HT-29 (cell line): ENCODE measurements at regions not wholly inside any gene's neighbourhood (a gene's known extent, or its start where the extent isn't known, plus 50 kb on each side); places are given as distances from the start of the nearest gene placed in this dataset.

Experiments used
- DNase-seq: peaks from one replicate; pipeline ENCODE4 v3.0.0-alpha.2; 2015; ENCODE audit warnings: low spot score

DNA sequence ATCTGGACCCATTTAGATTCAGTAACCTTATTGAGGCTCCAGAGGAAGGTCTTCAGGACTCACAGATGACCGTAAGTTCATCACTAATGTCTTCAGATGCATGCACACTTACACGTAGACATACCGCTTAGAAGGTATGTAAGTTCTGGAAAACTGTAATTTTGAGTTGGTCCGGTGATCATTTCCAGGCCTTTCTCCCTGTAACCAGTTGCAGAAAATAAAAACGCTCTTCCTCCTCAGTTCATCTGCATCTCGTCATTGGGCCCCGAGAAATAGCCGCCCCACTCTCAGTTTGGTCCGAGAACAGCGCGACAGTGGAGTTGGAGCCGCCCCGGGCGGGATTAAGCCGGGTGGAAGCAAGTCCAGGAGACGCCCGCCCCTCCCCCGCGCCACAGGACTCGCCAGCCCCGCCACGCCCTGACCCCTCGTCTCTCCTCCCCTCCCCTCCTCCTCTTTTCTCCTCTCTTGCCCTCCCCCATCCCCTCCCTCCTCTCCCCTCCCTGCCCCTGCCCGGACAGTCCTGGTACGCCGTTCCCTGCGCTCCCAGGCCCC, 83.7 kb downstream of the TNFAIP2 start:
- DNase-seq, result no peak

DNA sequence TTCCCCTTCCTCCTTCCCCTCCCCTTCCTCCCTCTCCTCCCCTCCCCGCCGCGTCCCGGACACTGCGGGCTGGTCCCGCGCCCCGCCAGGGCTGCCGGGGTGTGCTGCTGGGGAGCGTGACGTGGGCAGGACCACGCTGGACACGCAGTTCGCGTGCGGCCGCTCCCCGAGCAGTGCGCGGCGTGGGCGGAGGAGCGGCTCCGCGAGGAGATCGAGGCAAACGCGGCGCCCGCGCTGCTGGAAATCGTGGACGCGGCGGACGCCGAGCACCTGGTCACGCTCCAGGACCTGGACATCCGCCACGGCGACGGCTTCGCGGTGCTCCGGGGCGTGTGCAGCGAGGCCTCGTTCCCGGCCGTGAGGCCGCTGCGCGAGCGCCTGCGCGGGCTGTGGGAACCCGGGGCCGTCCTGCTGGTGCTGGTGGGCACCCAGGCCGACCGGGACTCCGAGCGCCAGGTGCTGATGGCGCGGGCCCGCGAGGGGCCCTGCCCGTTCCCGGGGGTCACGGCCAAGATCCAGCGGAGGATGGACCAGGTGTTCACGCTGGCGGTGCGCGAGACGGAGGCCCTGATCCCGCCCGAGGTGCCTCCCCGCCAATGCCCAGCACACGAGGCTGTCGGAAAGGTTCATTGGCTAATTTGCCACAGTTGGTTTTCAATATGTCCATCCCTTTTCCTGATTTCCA, 84.3 kb downstream of the TNFAIP2 start:
- DNase-seq, result no peak

DNA sequence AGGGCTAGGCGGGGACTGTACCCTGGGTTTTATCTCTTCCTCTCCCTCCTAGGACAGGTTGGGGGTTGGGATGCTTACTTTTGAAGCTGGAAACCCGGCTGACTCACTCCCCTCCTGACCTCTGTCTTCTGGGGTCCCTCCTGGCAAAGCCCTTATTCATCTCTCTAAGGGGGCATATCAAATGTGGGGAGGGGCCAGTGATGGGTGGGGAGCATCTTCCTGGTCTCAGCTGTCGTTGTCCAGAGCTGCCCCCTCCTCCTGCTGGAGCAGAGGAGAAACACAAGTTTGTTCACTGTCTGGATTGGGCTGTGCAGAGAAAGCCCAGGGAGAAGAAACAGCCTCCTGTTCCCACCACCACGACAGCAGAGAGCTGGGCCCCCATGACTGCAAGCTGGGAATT, 85.8 kb downstream of the TNFAIP2 start:
- DNase-seq, result no peak

DNA sequence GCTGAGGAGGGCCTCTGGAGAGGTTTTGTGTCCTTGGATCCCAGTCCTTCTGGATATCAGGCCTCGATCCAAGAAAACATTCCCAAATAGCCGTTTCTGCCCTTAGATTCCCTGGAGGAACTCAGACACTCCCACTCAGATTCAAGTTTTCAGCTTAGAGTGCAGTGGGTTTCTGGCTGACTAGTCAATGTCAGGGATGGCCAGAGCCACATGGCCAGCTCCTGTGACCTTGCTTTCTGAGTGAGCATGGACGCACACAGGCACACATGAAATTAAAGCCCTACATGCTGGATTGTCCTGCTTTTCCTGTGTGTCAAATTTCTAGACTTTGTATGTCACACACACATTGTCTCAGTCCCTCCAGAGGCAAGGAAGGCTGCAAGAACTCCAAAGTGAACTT, 86.2 kb downstream of the TNFAIP2 start:
- DNase-seq, result no peak

DNA sequence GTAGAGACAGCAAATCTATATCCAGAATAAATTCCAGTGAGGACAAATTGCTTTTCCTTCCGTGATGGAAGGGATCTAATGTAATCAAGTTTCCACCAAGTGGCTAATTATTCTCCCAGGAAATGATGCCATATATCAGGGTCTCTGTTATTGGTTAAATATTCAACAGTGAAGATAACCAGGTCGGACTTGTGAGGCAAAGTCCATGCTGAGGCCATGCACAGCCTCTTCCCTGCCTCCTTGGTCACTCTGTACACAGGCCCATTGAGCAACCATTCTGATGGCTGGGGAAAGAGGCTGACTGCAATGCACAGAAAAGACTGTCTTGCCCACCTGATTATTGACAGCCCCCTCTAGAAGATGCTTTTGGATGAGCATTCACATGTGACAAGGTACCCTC, 90.1 kb downstream of the TNFAIP2 start:
- no peak for DNase-seq

DNA sequence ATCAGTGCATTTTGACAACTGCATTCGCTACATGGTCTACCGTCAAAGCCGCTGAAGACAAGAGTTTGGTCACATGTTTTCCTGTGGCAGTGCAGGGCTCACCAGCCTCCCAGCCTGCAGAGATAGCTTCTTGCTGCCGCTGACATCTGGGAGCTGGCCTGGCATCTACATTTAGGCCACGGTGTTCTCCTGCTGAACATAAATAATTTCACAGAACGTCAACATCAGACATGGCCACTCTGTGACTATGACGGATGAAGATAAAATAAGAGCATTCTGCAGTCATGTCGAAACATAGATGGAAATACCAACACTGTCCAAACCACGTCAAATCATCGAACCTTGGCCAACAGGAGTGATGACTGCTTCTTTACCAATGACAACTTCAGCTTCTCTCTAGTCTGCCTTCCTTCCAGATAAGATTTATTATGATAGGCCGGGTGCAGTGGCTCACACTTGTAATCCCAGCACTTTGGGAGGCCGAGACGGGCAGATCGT, 91.2 kb downstream of the TNFAIP2 start:
- DNase-seq, result no peak

DNA sequence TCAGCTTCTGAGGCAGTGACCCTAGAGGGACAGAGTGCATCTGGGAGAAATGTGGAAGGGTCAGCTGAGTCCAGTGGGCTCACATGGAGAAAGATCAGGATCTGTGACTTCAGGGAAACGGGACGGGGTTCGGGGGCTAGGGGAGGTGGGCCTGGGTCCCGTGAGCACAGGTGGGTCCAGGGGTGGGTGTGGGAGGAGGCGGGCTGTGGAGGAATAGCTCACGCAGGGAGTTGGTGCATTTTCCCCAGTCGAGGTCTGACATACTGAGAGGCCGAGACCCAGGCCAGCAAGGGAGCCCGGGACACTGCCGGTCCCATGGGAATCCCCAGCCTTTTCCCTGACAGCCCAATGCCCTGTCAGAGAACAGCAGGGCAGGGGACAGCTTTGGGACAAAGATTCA, 93.1 kb downstream of the TNFAIP2 start:
- DNase-seq, result no peak

DNA sequence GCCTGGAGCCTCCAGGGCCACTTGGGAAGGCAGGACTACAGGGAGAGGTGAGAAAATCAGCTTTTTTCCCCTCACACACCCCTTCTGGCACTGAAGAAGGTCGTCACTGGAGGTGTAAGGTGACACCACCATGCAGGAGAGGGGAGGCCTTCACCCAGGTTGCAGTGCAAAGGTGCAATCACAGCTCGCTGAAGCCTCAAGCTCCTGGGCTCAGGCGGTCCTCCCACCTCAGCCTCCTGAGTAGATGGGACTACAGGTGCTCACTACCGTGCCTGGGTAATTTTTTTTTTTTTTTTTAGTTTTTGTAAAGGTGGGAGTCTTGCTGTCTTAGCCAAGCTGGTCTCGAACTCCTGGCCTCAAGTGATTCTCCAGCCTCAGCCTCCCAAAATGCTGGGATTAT, 93.6 kb downstream of the TNFAIP2 start:
- no peak for DNase-seq

DNA sequence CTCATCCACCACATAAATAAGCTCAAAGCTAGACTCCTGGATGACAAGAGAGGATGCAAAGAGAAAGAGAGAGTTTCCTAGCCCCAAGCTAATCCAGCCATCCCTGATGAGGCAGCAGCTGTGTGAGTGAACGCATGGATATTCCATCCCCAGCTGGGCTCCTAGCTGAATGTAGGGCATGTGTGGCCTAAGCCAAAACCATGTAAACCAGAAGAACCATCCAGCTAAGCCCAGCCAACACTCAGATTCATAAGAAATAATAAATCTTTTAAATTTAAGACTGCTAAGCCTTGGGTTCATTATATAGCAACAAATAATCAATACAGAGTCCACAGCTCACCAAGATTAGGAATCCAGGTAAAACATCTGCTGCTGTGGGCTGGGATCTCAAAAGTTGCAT, 94.3 kb downstream of the TNFAIP2 start:
- no peak for DNase-seq

DNA sequence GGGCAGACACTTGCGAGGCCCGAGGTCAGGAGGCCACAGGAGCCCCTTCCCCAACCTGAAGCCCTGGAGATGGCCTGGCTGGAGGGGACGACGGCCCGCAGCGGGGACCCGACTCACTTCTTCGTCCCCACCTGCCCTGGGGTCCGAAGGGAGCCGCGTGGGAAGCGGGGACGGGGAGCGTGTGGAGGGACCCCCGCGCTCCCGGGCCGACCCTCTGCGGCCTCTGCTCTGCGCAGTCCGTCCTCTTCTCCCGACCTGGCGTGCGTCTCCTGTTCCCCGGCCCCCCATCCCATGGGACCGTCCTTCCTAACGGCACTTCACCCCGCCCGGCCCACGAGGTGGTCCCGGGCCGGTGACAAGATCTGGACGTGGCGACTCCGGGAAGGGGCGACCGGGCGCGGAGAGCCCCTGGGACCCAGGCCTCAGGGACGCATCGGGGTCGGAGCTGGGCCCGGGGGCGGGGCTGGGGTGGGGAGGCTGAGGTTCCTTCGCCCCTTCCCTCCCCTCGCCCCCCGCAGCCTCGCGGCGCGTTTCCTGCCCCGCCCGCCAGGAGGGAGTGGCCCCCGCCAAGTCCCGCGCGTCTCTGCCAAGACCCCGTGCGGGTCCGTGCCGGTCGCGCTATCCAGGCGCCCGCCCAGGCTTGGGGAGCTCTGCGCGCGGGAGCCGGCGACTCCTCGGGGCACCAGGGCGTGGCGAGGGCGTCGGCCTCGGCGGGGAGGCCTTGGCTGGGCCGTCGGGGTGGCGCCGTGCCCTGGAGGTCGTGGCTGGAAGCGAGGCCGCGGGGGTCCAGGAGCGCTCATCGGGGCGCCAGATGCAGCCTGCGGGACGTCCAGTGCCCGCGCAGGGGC, 97.1 kb downstream of the TNFAIP2 start:
- no peak for DNase-seq

DNA sequence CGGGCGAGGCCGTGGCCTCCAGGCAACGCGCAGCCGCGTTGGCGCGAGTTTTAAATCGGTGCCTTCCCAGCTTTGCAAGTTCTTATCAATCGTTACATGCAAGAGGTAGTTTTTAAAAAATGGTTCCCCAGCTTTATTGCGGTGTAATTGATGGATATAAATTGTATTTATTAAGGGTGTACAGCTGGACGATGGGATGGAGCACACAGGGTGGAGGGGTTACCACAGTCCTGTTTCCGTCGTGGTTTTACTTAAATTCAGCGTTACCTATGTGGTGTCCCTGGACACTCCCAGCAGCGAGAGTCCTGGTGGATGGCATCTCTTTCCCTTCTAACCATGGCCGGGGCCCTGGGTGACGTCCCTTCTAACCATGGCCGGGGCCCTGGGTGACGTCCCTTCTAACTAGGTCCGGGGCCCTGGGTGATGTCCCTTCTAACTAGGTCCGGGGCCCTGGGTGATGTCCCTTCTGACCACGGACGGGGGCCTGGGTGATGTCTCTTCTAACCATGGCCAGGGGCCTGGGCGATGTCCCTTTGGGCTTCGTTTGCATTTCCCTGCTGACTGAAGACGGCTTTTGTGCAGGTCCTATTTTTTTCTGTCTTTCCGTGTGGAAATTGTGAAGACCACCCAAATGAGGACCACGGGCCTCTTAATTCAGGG, 97.9 kb downstream of the TNFAIP2 start:
- no peak for DNase-seq

DNA sequence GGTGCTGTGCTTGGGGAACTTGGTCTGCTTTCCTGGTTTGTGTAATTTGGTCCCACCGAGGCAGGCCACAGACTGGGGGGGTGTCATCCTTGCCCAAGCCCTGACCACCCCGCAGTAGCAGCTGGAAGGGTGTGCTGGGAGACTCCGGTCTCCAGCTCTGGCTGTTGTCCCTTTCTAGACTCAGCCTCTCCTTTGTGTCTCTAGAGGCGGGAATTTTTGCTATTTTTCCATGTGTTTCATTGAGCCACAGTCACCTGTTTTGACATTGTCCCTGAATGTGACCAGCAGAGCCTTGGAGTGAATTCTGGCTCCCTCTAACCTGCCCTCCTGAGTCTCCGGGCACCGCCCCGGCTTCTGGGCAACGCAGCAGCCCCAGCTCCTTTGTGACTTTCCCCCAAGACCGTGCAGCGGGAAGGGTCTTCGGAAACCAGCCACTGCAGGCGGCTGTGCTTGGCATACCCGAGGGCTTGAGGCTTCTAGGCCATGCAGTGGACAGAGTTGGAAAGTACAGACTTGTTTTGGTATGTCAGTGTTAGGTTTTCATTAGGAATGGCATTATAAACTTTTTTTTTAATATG, 98.6 kb downstream of the TNFAIP2 start:
- no peak for DNase-seq

DNA sequence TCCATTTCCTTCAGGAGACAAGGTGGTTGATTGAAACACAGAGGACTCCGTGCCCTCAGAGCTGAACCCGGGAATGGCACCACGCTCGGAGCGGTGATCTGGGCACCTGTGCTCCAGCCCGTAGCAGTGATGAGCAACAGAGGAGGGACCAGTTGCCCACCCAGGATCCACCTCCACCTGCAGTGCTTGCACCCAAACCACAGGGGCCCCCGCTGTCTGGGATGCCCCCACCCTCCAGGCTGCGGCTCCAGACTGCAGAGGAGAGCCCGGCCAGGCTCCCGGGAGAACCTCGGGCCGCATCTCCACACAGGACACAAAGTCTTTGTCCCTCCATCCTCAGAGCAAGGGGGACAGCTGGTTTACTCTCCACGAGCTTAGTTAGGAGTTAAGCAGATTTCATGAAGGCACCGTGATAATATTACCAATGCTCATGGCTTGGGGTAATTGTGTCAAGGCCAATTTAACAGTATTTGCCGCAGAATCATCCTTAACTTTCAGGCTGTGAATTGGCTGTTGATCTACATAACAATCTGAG, 100.6 kb downstream of the TNFAIP2 start:
- no peak for DNase-seq

DNA sequence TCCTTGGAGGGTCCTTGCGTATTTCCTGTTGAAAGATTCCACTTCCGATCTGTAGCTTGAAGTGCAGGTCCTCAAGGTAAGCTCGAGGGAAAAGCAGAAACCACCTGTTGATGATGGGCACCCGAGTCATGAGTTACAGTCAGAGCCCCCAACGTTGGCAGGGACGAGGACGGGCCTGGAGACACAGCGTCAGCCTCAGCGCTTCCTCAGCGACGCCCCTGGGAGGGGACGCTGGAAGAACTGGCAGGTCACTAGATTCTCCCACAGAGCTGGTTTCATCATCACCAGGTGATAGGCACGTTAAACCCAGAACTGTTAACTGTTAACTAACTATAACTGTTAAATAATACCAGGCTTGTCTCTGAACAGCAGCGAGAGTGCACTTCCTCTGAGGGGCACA, 101.8 kb downstream of the TNFAIP2 start:
- no peak for DNase-seq

DNA sequence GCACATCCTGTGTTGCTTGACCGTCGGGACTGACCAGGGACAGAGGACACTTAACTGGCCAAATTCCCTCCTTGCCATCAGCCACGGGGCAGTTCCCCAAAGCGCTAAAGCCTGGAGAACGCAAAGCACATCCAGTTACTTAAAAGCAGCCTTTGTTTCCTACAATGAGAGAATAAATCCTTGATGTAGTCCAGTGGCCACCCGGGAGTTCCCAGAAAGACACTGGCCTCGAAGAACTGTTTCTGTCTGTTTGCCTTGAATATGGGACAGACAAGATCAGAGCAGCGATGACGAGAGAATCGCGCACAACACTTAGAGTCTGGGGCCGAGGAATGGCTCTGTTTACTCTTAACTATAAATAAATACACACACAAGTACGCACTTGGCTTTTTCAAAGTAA, 102.2 kb downstream of the TNFAIP2 start:
- DNase-seq, result no peak

DNA sequence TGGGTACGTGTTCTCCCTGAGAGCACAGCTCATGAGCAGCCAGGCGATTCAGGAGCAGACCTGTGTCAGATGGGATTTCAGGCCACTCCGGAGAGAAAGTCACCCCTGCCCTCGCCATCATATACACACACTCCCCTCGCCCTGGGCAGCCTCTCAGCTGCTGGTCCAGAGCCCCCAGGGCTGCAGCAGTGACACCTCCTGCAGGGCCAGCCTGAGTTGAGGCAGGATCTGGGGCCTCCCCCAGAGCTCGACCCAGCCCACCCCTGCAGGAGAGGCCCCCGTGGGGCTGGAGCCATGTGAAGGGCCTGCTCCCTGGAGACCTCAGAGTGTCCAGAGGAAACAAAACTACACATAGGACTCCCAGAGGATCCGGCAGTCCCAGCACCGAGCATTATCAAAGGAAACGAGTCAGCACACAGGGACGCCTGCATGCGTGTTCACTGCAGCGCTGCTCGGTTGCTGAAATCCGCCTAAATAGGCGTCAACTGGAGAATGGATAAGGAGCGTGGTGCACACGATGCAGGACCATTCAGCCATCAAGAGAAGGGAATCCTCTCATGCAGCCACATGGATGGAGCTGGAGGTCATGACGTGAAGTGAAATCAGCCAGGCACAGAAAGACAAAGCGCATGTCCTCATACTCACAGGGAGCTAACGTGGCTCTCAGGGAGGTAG, 104.0 kb downstream of the TNFAIP2 start:
- DNase-seq, result no peak

DNA sequence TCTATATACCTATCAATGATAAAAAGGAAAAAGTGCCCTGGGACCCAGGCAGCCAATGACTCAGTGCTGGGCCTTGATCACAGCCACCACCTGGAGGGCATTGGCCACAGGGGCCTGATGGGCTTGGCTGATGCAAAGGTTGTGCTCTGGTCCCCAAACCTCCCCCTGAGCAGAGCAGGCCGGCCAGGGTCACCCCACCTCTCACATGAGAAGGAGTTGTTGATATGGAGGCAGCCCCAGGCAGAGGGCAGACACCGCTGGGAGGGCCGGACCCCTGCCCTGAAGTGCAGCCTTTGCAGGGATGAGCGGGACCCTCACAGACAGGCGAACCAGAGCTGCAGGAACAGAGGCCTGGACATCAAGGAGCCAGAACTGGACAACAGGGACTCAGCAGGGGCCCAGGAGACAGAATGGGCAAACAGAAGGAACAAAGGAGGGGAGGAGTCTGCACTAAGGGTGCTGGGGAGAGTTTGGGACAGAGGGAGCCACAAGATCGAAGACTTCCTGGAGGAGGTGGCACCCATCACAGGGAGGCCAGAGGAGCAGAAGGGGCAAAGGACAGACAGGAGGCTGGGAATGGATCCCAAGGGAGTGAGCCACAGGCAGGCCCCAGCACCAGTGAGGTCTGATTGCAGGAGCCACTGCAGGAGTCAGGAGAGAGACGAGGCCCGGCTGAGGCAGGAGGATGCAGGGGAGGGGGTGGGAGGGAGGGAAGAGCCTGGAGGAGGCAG, 105.0 kb downstream of the TNFAIP2 start:
- no peak for DNase-seq

DNA sequence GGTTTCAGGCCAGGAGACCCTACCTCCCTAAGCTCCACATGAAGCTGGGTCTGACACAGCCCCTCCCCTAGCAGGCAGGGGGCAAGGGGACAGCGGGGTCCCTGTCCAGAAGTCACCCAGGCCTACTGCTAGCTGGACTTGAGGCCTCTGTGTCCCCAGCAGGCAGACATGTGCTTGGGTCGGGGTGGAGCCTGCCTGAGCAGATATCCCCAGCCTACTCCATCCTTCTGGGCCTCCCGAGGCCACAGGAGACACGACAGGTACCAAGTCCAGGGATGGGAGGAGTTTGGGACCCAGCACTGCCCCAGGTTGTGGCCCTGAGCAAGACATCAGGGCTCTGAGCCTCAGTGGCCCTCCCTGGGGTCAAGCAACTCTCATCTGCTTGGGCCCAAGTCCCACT, 105.2 kb upstream of the EIF5 start:
- no peak for DNase-seq

DNA sequence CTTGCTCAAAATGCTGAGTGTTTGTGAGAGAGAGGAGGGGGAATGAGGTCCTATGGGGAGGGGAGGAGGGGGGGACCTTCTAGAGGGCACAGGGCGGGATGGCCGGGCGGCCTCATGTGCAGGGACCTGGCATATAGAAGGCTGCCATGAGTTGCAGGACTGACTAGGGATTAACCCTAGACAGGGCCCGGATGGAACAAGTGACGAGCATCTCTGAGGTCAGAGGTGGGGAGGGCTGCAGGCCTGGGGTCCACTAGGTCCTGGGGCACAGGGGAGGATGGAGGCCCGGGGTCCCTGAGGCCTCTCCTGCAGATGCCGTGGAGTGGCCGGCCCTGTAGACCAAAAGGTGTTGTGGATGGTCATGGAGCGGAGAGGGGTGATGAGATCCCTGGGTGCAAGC, 104.0 kb upstream of the EIF5 start:
- DNase-seq, result no peak

DNA sequence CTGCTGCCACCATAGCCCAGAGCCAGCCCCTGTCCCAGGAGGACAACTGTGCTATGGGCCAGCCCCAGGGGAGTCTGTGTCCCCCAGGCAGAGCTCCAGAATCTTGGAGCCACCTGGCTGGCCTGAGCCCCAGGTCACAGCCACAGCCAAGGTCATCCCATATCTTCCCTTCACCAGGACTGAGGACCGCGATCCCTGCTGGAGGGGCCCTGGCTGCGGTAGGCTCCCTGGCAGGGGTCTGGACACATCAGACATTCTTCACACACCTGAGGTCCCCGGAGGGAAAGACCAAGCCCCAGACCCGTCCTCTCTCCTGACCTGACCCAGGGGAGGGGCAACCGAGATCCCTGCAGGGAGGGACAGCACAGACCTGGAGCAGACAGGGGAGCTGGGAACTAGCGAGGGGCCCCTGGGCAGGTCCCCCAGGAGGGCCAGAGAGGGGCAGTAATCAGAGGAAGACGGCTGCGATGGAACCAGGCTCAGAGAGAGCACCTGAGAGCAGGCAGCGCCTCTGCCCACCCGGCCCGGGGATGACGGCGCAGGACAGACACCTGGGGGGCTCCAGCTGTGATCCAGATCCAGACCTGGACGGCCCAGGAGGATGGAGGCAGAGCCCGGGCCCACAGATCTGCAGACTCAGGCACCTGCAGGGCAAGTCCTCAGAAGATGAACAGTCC, 103.2 kb upstream of the EIF5 start:
- DNase-seq, result no peak
